Aorta (tissue), 5 donors: ENCODE measurements at regions not wholly inside any gene's neighbourhood (a gene's known extent, or its start where the extent isn't known, plus 50 kb on each side); places are given as distances from the start of the nearest gene placed in this dataset.

ENCODE experiments used
- ATAC-seq: fragments of 200-7000 bp; cut with Tn5 transposase; one replicate; pipeline ENCODE4 v1.9.1; 2022; ENCODE audit warnings: moderate library complexity; ENCODE audit not compliant: low FRiP score
- DNase-seq, 2 donors: peaks; one replicate each; pipeline ENCODE4 v3.0.0-alpha.2; 2020
- H3K27ac ChIP-seq, 2 donors: one replicate each; pipeline ENCODE4 v1.5.1; 2013; ENCODE audit warnings: low read length in 2 of 2, mild to moderate bottlenecking in 2 of 2, moderate library complexity in 2 of 2, control low read depth in 1 of 2, inconsistent platforms in 1 of 2, low read depth in 1 of 2
- H3K27me3 ChIP-seq, 2 donors: one replicate each; pipeline ENCODE4 v1.6.1; 2013; ENCODE audit warnings: control low read depth in 1 of 2, low read length in 1 of 2, mild to moderate bottlenecking in 1 of 2, moderate library complexity in 1 of 2; ENCODE audit not compliant: insufficient read depth in 2 of 2, control insufficient read depth in 1 of 2
- H3K36me3 ChIP-seq, 2 donors: one replicate each; pipeline ENCODE4 v1.6.1; 2013; ENCODE audit warnings: control low read depth in 1 of 2, low read length in 1 of 2, mild to moderate bottlenecking in 1 of 2; ENCODE audit not compliant: insufficient read depth in 2 of 2, control insufficient read depth in 1 of 2
- H3K4me1 ChIP-seq, 2 donors: one replicate each; pipeline ENCODE4 v1.6.1; 2013; ENCODE audit warnings: low read length in 2 of 2, control low read depth in 1 of 2, mild to moderate bottlenecking in 1 of 2, moderate library complexity in 1 of 2; ENCODE audit not compliant: insufficient read depth in 2 of 2, control insufficient read depth in 1 of 2
- H3K4me3 ChIP-seq, 2 donors: one replicate each; pipeline ENCODE4 v1.5.1; 2013; ENCODE audit warnings: low read length in 2 of 2, control low read depth in 1 of 2, mild to moderate bottlenecking in 1 of 2
- H3K9me3 ChIP-seq: one replicate; pipeline ENCODE4 v1.6.1; 2013; ENCODE audit warnings: mild to moderate bottlenecking, low read length; ENCODE audit not compliant: control insufficient read depth
- WGBS, 2 donors: extraction: QIAGEN DNeasy Blood & Tissue Kit; methylation state at CpG; one replicate each; pipeline ENCODE4 v1.1.7; 2013; 5-methylcytosine and 5-hydroxymethylcytosine counted together
- intact Hi-C, 2 donors: fragments of 100-400 bp; cut with DNase I; formaldehyde crosslinking; loops; one replicate each; pipeline versions ENCODE4 v1.14.2 to v1.15.0; 2022
- donor health status: healthy with polysubstance abuse.
- donor health status: Bipolar disorder and iron deficiency.
- donor health status: DM: no; HTN: no; CAD: no.
- donor health status: DM: no; HTN: no; CAD: no.
- donor health status: DM: yes; HTN: yes; CAD: no.

- H3K36me3 ChIP-seq, result no peaks in the 10 kb centered on the region
- H3K4me3 ChIP-seq, result no peak overlapping the region
- no peak overlapping the region for H3K27ac ChIP-seq
- H3K9me3 ChIP-seq, result no peaks in the 10 kb centered on the region
- no peaks in the 10 kb centered on the region for H3K27me3 ChIP-seq
- intact Hi-C loops, result no loop called here
- no peak for DNase-seq
- H3K4me1 ChIP-seq, result no peaks in the 10 kb centered on the region
- ATAC-seq, result no peak
- 60 to 63% methylated on average over 8 of the region's 8 CpGs for WGBS, 2 donors
Measured at GRCh38 chr3:82496890-82497560, 735.6 kb upstream of the GBE1 start.

- Histone ChIP-seq H3K27me3 (no peaks in the 10 kb centered on the region), H3K4me1 (no peaks in the 10 kb centered on the region), H3K4me3 (no peak overlapping the region), H3K9me3 (no peaks in the 10 kb centered on the region), H3K36me3 (no peaks in the 10 kb centered on the region), H3K27ac (no peak overlapping the region)
- ATAC-seq (no peak), DNase-seq (no peak)
- intact Hi-C loops, result no loop called here
- 77 to 83% methylated on average over 2 of the region's 2 CpGs for WGBS, 2 donors
Measured at GRCh38 chr3:82495655-82496054, 734.2 kb upstream of the GBE1 start.

DNA sequence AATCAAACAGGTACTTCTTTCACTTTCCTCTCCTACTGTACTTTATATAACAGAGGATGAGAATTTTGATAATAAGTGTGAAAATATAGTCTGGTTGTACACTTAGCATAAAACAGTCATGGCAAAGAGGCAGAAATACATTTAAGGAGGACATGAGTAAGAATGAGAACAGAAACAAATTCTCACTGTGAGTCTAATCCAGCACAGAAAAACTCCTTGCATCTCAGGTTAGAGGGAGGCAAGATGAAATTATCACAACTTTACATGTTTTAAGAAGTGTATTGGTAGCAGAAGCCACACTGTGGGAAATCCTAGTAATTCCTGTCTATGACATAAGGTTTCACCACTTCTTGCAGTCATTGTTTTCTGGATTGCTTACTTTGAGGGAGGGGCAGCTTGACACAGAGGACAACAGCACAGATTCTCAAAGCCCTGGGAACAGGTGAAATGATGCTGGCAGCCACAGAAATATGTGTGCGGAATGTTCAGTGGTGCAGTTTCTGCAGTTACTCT is 733.6 kb upstream of the GBE1 start:
- 91 to 94% methylated on average over 1 of the region's 1 CpG for WGBS, 2 donors
- no peak for ATAC-seq
- intact Hi-C loops, result no loop called here
- Histone ChIP-seq H3K27me3 (no peaks in the 10 kb centered on the region), H3K36me3 (no peaks in the 10 kb centered on the region), H3K4me1 (no peaks in the 10 kb centered on the region), H3K9me3 (no peaks in the 10 kb centered on the region), H3K27ac (no peak overlapping the region), H3K4me3 (no peak overlapping the region)
- DNase-seq, result no peak

DNA sequence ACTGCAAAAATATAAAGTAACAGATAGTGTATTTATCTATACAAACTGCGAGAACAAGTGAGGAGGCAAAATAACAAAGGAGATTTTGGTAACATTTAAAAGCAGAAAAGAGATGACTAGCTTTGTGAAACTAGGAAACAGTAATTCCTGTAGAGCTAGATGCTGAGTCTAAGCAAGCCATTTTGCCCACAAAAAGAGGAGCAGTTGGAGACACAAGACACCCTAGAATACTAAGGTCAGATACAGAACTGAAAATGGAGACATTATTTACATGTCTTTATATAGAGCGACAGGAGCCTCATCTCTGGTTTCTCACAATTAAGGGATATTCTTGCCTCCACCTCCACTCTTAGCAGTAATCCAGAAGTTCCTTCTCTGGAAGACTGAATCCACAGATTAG is 732.4 kb upstream of the GBE1 start:
- no peak for ATAC-seq
- H3K4me3 ChIP-seq, result no peak overlapping the region
- WGBS, 2 donors, result 91 to 93% methylated on average over 2 of the region's 2 CpGs

DNA sequence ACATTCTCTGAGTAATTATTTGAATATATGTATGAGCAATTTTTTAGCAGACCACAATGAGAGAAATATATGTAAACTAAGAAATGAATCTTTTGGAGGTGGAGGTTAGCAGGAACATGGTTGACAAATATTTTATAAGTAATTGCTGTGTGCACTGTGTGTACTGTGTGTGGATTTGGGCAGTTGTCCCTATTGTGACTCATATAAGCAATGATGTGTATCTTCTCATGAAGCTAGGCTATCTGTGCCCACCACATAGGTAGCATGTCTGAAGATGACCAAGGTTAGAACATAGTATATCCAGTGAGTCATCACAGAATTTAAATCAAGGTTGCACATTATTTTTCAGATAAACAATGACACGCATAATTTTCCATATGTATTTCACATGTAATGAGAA is 713.9 kb upstream of the GBE1 start:
- Histone ChIP-seq H3K4me1 (no peaks in the 10 kb centered on the region), H3K27ac (no peak overlapping the region), H3K27me3 (no peaks in the 10 kb centered on the region), H3K4me3 (no peak overlapping the region), H3K36me3 (no peaks in the 10 kb centered on the region), H3K9me3 (peaks cover 1% of the 10 kb centered on the region)
- WGBS, 2 donors, result 90 to 95% methylated on average over 1 of the region's 1 CpG
- intact Hi-C loops, result no loop called here
- DNase-seq, result no peak
- no peak for ATAC-seq

More for the DNA sequence above, 732.4 kb upstream of the GBE1 start:
- H3K27ac ChIP-seq, result no peak overlapping the region
- intact Hi-C loops, result no loop called here
- no peak for DNase-seq
- no peaks in the 10 kb centered on the region for H3K4me1 ChIP-seq
- no peaks in the 10 kb centered on the region for H3K36me3 ChIP-seq
- H3K27me3 ChIP-seq, result no peaks in the 10 kb centered on the region
- H3K9me3 ChIP-seq, result no peaks in the 10 kb centered on the region

DNA sequence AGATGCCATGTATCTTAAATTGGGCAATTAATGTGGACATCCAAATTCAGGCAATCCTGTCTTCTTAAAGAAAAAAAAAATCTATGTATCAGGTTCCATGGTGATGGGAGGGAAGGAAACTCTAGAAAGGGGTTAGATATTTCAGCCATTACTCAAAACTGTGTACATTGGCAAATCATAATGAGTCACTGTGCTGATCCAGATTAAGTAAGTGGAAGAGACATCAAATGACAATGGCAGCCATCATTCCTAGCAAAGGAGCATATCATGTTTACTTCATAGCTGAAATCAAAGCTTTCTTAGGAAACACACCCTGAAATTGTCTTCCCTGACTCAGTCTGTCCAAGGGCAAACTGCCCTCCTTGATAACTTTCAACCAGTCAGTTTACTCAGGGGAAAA is 713.3 kb upstream of the GBE1 start:
- ATAC-seq (no peak), DNase-seq (no peak)
- intact Hi-C loops, result no loop called here
- no peaks in the 10 kb centered on the region for H3K36me3 ChIP-seq
- H3K27me3 ChIP-seq, result no peaks in the 10 kb centered on the region
- peaks cover 1% of the 10 kb centered on the region for H3K9me3 ChIP-seq
- no peaks in the 10 kb centered on the region for H3K4me1 ChIP-seq
- H3K4me3 ChIP-seq, result no peak overlapping the region
- no peak overlapping the region for H3K27ac ChIP-seq

GRCh38 chr3:82473864-82474541 is 712.6 kb upstream of the GBE1 start:
- Histone ChIP-seq H3K27ac (no peak overlapping the region), H3K4me1 (no peaks in the 10 kb centered on the region), H3K27me3 (no peaks in the 10 kb centered on the region), H3K9me3 (peaks cover 1% of the 10 kb centered on the region), H3K4me3 (no peak overlapping the region), H3K36me3 (no peaks in the 10 kb centered on the region)
- intact Hi-C loops, result no loop called here
- DNase-seq, result no peak
- no peak for ATAC-seq

DNA sequence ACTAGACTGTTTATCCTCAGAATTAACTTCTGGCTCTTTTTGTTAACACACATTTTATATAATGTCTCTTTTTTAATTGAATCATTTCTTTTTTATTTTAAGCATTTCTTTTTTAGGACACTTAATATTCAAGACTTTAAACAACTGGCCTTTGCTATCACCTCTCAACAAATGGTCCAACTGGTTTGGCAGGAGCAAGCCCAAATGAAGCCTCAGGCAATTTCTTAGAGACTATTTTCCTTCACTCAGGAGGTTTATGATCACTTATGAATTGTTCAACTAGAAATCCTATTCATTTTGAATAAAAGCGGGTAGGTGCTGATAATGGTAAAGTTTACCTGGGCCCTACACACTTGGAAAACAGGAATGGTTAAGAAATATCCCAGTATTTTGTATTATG is 705.6 kb upstream of the GBE1 start:
- Histone ChIP-seq H3K9me3 (no peaks in the 10 kb centered on the region), H3K4me1 (no peaks in the 10 kb centered on the region), H3K36me3 (no peaks in the 10 kb centered on the region), H3K4me3 (no peak overlapping the region), H3K27me3 (no peaks in the 10 kb centered on the region), H3K27ac (no peak overlapping the region)
- intact Hi-C loops, result no loop called here
- DNase-seq (no peak), ATAC-seq (no peak)
- 93 to 94% methylated on average over 1 of the region's 1 CpG for WGBS, 2 donors

DNA sequence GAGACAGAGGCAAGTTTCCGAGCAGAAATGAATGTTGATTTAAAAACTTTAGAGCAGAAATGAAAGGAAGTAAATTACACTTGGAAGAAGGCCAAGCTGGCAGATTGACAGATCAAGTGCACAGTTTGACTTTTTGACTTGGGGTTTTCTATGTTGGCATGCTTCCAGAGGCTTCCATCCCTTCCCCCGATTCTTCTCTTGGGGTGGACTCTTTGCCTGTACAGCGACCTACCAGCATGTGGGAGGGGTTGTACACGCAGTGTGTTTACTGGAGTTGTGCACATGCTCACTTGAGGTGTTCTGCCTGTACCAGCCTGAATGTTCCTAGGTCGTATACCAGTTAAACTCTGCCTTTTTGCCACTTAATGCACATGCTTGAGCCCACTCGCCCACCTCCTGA is 701.5 kb upstream of the GBE1 start:
- Histone ChIP-seq H3K36me3 (no peaks in the 10 kb centered on the region), H3K4me1 (no peaks in the 10 kb centered on the region), H3K9me3 (no peaks in the 10 kb centered on the region), H3K27me3 (no peaks in the 10 kb centered on the region), H3K27ac (no peak overlapping the region), H3K4me3 (no peak overlapping the region)
- intact Hi-C loops, result no loop called here
- 47 to 49% methylated on average over 6 of the region's 6 CpGs for WGBS, 2 donors
- no peak for ATAC-seq
- DNase-seq, result no peak
